ENCODE measurements at regions not wholly inside any gene's neighbourhood (a gene's known extent, or its start where the extent isn't known, plus 50 kb on each side); places are given as distances from the start of the nearest gene placed in this dataset.

DNA sequence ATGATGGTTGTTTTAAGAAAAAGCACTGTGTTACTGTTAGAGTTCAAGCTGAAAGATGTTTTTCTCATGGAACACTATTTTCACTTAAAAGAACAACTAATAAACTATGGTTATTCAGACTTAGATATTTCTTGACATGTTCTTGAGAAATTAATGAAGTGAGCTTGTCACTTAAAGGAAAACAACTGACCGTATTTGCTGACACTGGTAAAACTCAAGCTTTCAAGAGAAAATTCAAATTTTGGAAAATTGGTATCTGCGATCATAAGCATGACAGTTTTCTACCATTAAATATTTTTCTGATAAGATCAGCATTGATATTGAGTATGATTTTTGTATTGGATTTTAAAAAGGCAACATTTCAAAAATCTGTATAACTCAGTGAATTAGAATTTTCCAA lies 549.5 kb upstream of the ACTRT1 start:
- no peak overlapping the region for H3K9ac ChIP-seq (ENCODE audit: low read length in 3 of 3)
- no peak overlapping the region for H3K4me3 ChIP-seq (ENCODE audit: low read length in 3 of 3)
- intact Hi-C loops (cut with DNase I): no loop called here
- no peak overlapping the region for H3K27ac ChIP-seq (ENCODE audit: low read depth in 2 of 2, low read length in 2 of 2)
- H3K36me3 ChIP-seq (ENCODE audit: control insufficient read depth in 2 of 3, insufficient read depth in 3 of 3, low read length in 3 of 3): no peaks in the 10 kb centered on the region
- H3K4me1 ChIP-seq (ENCODE audit: control insufficient read depth in 2 of 3, insufficient read depth in 2 of 3, low read depth in 1 of 3, low read length in 3 of 3): no peaks in the 10 kb centered on the region
- H3K27me3 ChIP-seq (ENCODE audit: control insufficient read depth, insufficient read depth, low read length): no peaks in the 10 kb centered on the region
- no peaks in the 10 kb centered on the region for H3K9me3 ChIP-seq (ENCODE audit: control insufficient read depth in 2 of 3, insufficient read depth in 1 of 3, low read length in 3 of 3)
- DNase-seq (no peak), FAIRE-seq (peak; percentile 94)
- TF ChIP-seq, protein P1, sequence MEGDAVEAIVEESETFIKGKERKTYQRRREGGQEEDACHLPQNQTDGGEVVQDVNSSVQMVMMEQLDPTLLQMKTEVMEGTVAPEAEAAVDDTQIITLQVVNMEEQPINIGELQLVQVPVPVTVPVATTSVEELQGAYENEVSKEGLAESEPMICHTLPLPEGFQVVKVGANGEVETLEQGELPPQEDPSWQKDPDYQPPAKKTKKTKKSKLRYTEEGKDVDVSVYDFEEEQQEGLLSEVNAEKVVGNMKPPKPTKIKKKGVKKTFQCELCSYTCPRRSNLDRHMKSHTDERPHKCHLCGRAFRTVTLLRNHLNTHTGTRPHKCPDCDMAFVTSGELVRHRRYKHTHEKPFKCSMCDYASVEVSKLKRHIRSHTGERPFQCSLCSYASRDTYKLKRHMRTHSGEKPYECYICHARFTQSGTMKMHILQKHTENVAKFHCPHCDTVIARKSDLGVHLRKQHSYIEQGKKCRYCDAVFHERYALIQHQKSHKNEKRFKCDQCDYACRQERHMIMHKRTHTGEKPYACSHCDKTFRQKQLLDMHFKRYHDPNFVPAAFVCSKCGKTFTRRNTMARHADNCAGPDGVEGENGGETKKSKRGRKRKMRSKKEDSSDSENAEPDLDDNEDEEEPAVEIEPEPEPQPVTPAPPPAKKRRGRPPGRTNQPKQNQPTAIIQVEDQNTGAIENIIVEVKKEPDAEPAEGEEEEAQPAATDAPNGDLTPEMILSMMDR (IDR thresholded peaks at IDR 0.05; ENCODE audit: borderline replicate concordance, extremely low read depth, insufficient read depth): no peak

GRCh38 chrX:128599632-128600031 lies 547.4 kb upstream of the ACTRT1 start:
- DNase-seq (no peak), FAIRE-seq (no peak)
- TF ChIP-seq, protein P1 (IDR thresholded peaks at IDR 0.05; ENCODE audit: borderline replicate concordance, extremely low read depth, insufficient read depth): no peak
- Histone ChIP-seq H3K36me3 (ENCODE audit: control insufficient read depth in 2 of 3, insufficient read depth in 3 of 3, low read length in 3 of 3) (no peaks in the 10 kb centered on the region), H3K4me1 (ENCODE audit: control insufficient read depth in 2 of 3, insufficient read depth in 2 of 3, low read depth in 1 of 3, low read length in 3 of 3) (no peaks in the 10 kb centered on the region), H3K9ac (ENCODE audit: low read length in 3 of 3) (no peak overlapping the region), H3K27me3 (ENCODE audit: control insufficient read depth, insufficient read depth, low read length) (no peaks in the 10 kb centered on the region), H3K4me3 (ENCODE audit: low read length in 3 of 3) (no peak overlapping the region), H3K27ac (ENCODE audit: low read depth in 2 of 2, low read length in 2 of 2) (no peak overlapping the region), H3K9me3 (ENCODE audit: control insufficient read depth in 2 of 3, insufficient read depth in 1 of 3, low read length in 3 of 3) (no peaks in the 10 kb centered on the region)
- intact Hi-C loops (cut with DNase I): no loop called here

DNA sequence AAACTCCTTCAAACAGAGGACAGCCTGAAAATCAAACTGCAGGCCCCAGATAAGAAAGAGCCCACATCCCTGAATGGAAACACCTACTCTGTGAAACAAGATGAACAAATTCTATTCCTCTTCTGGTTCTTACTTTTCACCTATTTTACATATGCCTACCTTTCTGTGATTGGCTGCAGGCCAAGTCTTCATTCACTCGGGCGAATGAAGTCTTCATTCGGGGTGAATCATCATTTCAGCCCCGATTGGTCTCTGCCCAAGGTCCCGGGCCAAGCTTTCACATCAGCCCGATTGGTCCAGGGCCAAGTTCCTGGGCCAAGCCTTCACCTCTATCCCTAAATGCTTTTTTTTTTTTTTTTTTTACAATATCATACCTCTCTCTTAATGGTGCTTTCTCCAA lies 529.8 kb upstream of the ACTRT1 start:
- Histone ChIP-seq H3K9me3 (ENCODE audit: control insufficient read depth in 2 of 3, insufficient read depth in 1 of 3, low read length in 3 of 3) (no peaks in the 10 kb centered on the region), H3K27ac (ENCODE audit: low read depth in 2 of 2, low read length in 2 of 2) (no peak overlapping the region), H3K4me1 (ENCODE audit: control insufficient read depth in 2 of 3, insufficient read depth in 2 of 3, low read depth in 1 of 3, low read length in 3 of 3) (no peaks in the 10 kb centered on the region), H3K36me3 (ENCODE audit: control insufficient read depth in 2 of 3, insufficient read depth in 3 of 3, low read length in 3 of 3) (no peaks in the 10 kb centered on the region), H3K4me3 (ENCODE audit: low read length in 3 of 3) (no peak overlapping the region), H3K27me3 (ENCODE audit: control insufficient read depth, insufficient read depth, low read length) (no peaks in the 10 kb centered on the region), H3K9ac (ENCODE audit: low read length in 3 of 3) (no peak overlapping the region)
- no peak for FAIRE-seq
- intact Hi-C loops (cut with DNase I): no loop called here
- DNase-seq: no peak
- TF ChIP-seq, protein P1 (IDR thresholded peaks at IDR 0.05; ENCODE audit: borderline replicate concordance, extremely low read depth, insufficient read depth): no peak

- Histone ChIP-seq H3K27ac (ENCODE audit: low read depth in 2 of 2, low read length in 2 of 2) (no peak overlapping the region), H3K4me3 (ENCODE audit: low read length in 3 of 3) (no peak overlapping the region), H3K4me1 (ENCODE audit: control insufficient read depth in 2 of 3, insufficient read depth in 2 of 3, low read depth in 1 of 3, low read length in 3 of 3) (no peaks in the 10 kb centered on the region), H3K27me3 (ENCODE audit: control insufficient read depth, insufficient read depth, low read length) (no peaks in the 10 kb centered on the region), H3K9ac (ENCODE audit: low read length in 3 of 3) (no peak overlapping the region), H3K9me3 (ENCODE audit: control insufficient read depth in 2 of 3, insufficient read depth in 1 of 3, low read length in 3 of 3) (no peaks in the 10 kb centered on the region), H3K36me3 (ENCODE audit: control insufficient read depth in 2 of 3, insufficient read depth in 3 of 3, low read length in 3 of 3) (no peaks in the 10 kb centered on the region)
- FAIRE-seq (no peak), DNase-seq (no peak)
- intact Hi-C loops (cut with DNase I): no loop called here
- TF ChIP-seq, protein P1 (IDR thresholded peaks at IDR 0.05; ENCODE audit: borderline replicate concordance, extremely low read depth, insufficient read depth): no peak
Measured at GRCh38 chrX:128581615-128582014, 529.4 kb upstream of the ACTRT1 start.

All from kidney (tissue), 13 donors.